Stimulated activated naive CD8-positive, alpha-beta T cell treated with anti-CD3 and anti-CD28 coated beads, Interleukin-15, Interleukin-2, amounts not matched to agents 100 ng/mL and 50 ng/mL, for 24 hours (primary cell): ENCODE measurements at regions not wholly inside any gene's neighbourhood (a gene's known extent, or its start where the extent isn't known, plus 50 kb on each side); places are given as distances from the start of the nearest gene placed in this dataset.

Experiments used
- H3K27ac Mint-ChIP-seq: one replicate; pipeline ENCODE4 v1.8.0; 2021; ENCODE audit warnings: mild to moderate bottlenecking, mixed read lengths
- H3K27me3 Mint-ChIP-seq: one replicate; pipeline ENCODE4 v1.8.0; 2021; ENCODE audit warnings: mixed read lengths
- H3K36me3 Mint-ChIP-seq: one replicate; pipeline ENCODE4 v1.8.0; 2021; ENCODE audit warnings: low read depth, mixed read lengths
- H3K4me1 Mint-ChIP-seq: one replicate; pipeline ENCODE4 v1.8.0; 2021; ENCODE audit warnings: low read depth, mixed read lengths
- H3K4me3 Mint-ChIP-seq: one replicate; pipeline ENCODE4 v1.8.0; 2021; ENCODE audit warnings: mild to moderate bottlenecking, mixed read lengths
- H3K9me3 Mint-ChIP-seq: one replicate; pipeline ENCODE4 v1.8.0; 2021; ENCODE audit warnings: mixed read lengths

GRCh38 chr10:70960783-70961570 lies 72.6 kb upstream of the PCBD1 start:
- Mint-ChIP-seq H3K9me3 (no peaks in the 10 kb centered on the region), H3K36me3 (no peaks in the 10 kb centered on the region), H3K27me3 (peaks cover 5% of the 10 kb centered on the region), H3K4me1 (no peaks in the 10 kb centered on the region), H3K4me3 (no peak overlapping the region), H3K27ac (no peak overlapping the region)

GRCh38 chr10:70962686-70963085 lies 74.3 kb upstream of the PCBD1 start:
- H3K4me3 Mint-ChIP-seq = no peak overlapping the region
- H3K36me3 Mint-ChIP-seq = no peaks in the 10 kb centered on the region
- H3K4me1 Mint-ChIP-seq = no peaks in the 10 kb centered on the region
- no peaks in the 10 kb centered on the region for H3K27me3 Mint-ChIP-seq
- no peak overlapping the region for H3K27ac Mint-ChIP-seq
- H3K9me3 Mint-ChIP-seq = no peaks in the 10 kb centered on the region

DNA sequence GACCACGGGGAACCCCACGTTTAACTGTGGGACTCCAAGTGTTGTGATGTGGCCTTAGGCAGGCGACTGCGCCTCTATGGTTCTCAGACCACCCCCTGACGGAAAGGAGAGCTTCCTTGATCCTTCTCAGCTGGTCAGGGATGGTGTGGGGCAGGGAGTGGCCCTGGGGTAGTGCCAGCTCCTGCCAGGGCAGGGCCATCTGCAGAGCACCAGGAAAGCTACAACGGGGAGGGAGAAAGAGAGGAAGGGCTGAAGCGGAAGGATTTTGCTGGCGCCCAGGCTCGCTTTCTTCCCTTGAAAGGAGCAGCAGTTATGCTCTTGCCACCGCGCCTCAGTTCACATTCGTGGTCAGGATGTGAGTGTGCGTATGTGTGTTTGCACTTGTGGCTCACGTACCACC lies 74.9 kb upstream of the PCBD1 start:
- H3K27me3 Mint-ChIP-seq = no peaks in the 10 kb centered on the region
- H3K9me3 Mint-ChIP-seq = no peaks in the 10 kb centered on the region
- H3K36me3 Mint-ChIP-seq = no peaks in the 10 kb centered on the region
- H3K4me1 Mint-ChIP-seq = no peaks in the 10 kb centered on the region
- H3K4me3 Mint-ChIP-seq = no peak overlapping the region
- H3K27ac Mint-ChIP-seq = no peak overlapping the region

DNA sequence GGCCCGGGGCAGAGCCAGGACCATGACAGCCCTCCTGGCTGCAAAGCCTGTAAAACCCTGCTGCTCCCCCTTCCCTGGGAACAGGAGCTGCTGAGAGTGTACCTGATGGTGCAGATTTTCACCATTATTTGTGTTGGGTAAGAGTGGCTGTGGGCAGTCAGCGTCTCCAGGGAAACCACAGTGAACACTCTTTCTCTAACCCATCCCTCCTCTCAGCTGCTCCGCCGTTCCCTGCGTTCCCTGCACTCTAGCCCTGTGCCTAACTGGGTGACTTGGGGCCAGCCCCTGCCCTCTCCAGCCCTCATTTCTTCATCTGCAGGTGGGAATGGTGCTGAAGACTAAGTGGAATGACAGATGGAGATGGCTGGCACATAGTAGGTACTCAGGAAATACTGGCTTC lies 75.9 kb upstream of the PCBD1 start:
- Mint-ChIP-seq H3K4me3 (no peak overlapping the region), H3K27me3 (no peaks in the 10 kb centered on the region), H3K36me3 (no peaks in the 10 kb centered on the region), H3K27ac (no peak overlapping the region), H3K4me1 (no peaks in the 10 kb centered on the region), H3K9me3 (no peaks in the 10 kb centered on the region)

DNA sequence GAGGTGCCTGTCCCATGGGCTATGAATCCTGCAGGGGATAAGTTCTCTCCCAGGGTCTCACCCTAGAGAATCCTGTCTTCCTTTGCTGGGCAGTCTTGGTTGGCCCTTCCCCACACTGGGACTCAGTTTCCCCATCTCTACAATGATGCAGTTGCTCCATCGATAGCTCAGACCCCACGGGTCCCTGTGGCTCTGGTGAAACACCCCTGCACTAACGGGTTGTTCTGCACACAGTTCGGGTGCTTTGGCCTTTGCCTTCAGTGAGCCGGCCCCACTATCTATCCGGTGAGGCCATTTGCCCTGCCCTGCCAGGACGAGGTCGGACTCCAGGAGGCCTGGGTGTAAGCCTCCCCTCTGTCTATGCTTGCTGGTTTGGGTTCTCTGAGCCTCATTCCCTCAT lies 76.5 kb upstream of the PCBD1 start:
- H3K4me3 Mint-ChIP-seq = no peak overlapping the region
- no peaks in the 10 kb centered on the region for H3K4me1 Mint-ChIP-seq
- H3K27ac Mint-ChIP-seq = no peak overlapping the region
- no peaks in the 10 kb centered on the region for H3K9me3 Mint-ChIP-seq
- H3K36me3 Mint-ChIP-seq = no peaks in the 10 kb centered on the region
- H3K27me3 Mint-ChIP-seq = no peaks in the 10 kb centered on the region

GRCh38 chr10:70965566-70965965 lies 77.2 kb upstream of the PCBD1 start:
- Mint-ChIP-seq H3K27ac (no peak overlapping the region), H3K4me1 (no peaks in the 10 kb centered on the region), H3K4me3 (no peak overlapping the region), H3K9me3 (no peaks in the 10 kb centered on the region), H3K36me3 (no peaks in the 10 kb centered on the region), H3K27me3 (peaks cover 4% of the 10 kb centered on the region)

DNA sequence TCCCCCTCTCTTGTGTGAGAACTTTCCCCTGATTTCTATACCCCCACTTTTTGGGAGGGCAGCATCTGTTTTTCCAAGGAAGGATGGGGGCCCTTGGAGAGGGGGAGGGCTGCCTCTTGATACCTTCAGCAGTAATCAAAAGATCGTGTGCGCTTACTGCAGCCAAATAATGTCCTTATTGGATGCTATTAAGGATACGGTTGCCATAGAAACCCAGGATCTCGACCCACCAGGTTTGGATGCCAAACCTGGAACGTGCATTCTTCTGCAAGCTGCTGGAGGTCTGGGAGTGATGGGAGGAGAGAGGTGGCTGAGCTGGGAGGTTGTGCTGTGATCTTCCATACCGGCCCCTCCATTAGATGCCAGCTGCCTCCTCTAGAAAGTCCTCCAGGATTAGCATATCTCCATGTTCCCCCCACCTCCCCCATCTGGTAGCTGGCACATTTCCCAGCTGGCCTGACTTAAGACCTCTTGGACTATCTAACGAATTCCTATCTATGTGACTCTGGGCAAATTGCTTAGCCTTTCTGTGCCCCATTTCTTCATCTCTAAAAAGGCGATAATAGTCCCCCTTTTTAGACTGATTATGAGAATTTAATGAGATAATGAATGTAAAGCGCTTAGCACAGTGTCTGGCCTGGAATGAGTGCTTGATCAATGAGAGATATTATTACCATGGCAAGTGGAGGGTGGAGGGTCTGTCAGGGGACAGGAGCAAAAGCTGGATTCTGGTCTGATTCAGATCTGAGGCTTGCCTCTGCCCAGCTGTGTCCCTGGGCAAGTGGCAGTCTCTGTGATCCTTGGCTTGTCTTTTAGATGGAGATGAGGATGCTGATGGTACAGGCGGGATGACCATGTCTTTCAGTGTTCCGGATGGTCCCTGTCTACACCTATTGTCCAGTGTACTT lies 78.5 kb upstream of the PCBD1 start:
- Mint-ChIP-seq H3K36me3 (no peaks in the 10 kb centered on the region), H3K4me3 (no peak overlapping the region), H3K27ac (no peak overlapping the region), H3K27me3 (peaks cover 11% of the 10 kb centered on the region), H3K4me1 (no peaks in the 10 kb centered on the region), H3K9me3 (peaks cover 4% of the 10 kb centered on the region)

DNA sequence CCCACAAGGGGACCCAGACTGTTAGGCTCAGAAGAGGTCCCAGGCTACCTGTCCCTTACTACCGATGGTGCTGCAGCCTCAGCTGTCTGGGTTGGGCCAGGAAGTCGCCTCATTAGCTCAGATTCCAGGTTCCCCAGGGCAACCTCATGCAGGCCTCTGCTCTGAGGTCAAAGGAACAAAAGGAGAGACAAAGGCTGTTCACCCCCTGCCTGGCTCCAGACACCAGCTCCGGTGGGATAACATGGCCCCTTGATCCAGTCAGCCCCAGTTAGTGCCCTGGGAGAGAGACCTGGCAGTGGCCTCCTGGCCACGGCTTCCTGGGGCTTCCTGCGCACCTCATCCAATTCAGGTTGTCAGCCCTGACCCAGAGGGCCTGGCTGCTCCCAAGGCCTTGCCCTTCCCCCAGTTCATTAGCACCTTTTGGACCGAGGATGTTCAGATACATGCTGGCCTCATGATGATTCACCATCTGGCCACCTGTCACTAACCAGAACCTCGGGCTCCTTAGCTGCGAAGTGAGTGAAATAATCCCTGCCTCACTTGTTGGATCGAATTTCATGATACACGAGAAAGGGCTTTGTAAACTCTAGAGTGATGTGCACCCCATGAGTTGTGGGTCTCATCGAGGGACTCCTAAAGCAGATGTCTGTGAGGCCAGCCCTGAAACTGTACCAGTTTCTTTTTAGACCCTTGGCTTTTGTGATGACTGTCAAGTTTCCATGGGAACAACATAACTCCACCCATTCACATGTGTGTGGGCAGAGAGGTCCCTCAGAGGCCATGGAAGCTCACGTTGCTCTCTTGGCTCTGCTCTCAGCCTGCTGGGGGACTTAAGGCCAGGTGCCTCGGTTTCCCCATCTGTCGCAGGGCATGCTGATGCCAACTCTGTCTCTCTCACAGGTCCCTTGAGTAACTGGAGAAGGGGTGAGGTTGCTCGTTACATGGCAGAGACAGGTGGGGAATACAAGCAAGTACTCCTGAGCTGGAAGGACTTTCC lies 79.5 kb upstream of the PCBD1 start:
- no peak overlapping the region for H3K4me3 Mint-ChIP-seq
- peaks cover 18% of the 10 kb centered on the region for H3K27me3 Mint-ChIP-seq

GRCh38 chr10:70969188-70969587 lies 80.8 kb upstream of the PCBD1 start:
- Mint-ChIP-seq H3K36me3 (no peaks in the 10 kb centered on the region), H3K27ac (no peak overlapping the region), H3K9me3 (peaks cover 8% of the 10 kb centered on the region), H3K4me1 (no peaks in the 10 kb centered on the region), H3K4me3 (no peak overlapping the region), H3K27me3 (peaks cover 28% of the 10 kb centered on the region)

More for the DNA sequence above, 79.5 kb upstream of the PCBD1 start:
- Mint-ChIP-seq H3K36me3 (no peaks in the 10 kb centered on the region), H3K27ac (no peak overlapping the region), H3K9me3 (peaks cover 8% of the 10 kb centered on the region), H3K4me1 (no peaks in the 10 kb centered on the region)

DNA sequence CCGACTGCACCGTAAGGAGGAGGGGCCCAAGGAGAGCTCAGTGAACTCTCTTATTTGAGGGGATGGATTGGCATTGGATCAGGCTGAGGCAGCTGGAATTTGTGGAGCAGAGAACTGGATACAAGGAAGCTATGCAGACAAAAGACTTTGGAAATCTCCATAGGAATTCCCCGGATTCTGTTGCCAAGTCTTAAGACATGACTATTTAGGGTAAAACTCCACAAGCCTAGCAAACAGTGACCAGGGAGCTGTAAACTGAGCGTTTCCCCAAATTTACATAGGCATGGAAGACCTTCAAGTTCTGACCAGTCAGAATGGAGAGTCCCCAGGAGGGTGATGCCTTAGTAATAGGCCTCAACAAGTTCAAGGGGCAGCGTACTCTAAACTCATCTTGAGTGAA lies 82.5 kb upstream of the PCBD1 start:
- peaks cover 8% of the 10 kb centered on the region for H3K9me3 Mint-ChIP-seq
- H3K27me3 Mint-ChIP-seq = peaks cover 29% of the 10 kb centered on the region
- H3K27ac Mint-ChIP-seq = no peak overlapping the region
- H3K4me1 Mint-ChIP-seq = no peaks in the 10 kb centered on the region
- H3K36me3 Mint-ChIP-seq = no peaks in the 10 kb centered on the region
- H3K4me3 Mint-ChIP-seq = no peak overlapping the region

DNA sequence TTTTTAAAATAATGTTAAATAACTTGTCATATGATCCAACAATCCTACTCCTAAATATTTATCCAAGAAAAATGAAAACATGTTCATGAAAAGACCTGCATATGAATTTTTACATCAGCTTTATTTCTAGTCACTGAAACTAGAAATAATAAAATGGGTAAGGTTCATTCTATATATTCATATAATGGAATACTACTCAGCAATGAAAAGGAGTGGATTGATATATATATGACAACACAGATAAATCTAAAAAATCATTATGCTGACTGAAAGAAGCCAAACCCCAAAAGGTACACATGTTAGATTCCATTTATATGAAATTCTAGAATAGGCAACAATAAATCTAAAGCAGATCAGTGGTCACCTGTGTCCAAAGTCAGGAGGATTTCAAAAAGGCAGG lies 84.9 kb upstream of the PCBD1 start:
- Mint-ChIP-seq H3K4me1 (no peaks in the 10 kb centered on the region), H3K4me3 (no peak overlapping the region), H3K27ac (no peak overlapping the region), H3K27me3 (peaks cover 33% of the 10 kb centered on the region), H3K36me3 (no peaks in the 10 kb centered on the region), H3K9me3 (peaks cover 8% of the 10 kb centered on the region)

GRCh38 chr10:70974351-70974901 lies 86.1 kb upstream of the PCBD1 start:
- Mint-ChIP-seq H3K4me1 (no peaks in the 10 kb centered on the region), H3K27ac (no peak overlapping the region), H3K9me3 (peaks cover 8% of the 10 kb centered on the region), H3K36me3 (no peaks in the 10 kb centered on the region), H3K27me3 (peaks cover 33% of the 10 kb centered on the region), H3K4me3 (no peak overlapping the region)

DNA sequence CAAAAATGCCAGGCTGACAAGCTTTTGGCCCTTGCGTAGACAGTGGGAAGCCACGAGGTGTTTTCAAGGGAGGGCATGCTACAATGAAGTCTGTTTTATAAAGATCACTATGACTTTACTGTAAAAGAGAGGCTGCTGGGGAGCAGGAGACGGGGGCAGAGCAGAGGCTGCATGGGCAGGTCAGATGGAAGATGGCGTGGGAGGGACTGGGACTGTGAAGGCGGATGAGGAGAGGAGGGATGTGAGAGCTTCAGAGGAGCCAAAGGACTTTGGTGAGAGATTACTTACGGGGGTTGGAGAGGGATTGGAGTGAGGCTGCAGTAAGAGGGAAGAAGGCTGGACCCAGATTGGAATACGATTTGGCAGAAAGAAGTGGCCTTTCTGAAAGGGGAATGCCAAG lies 86.6 kb upstream of the PCBD1 start:
- Mint-ChIP-seq H3K4me3 (no peak overlapping the region), H3K27me3 (peaks cover 33% of the 10 kb centered on the region), H3K9me3 (peaks cover 8% of the 10 kb centered on the region), H3K4me1 (no peaks in the 10 kb centered on the region), H3K36me3 (no peaks in the 10 kb centered on the region), H3K27ac (no peak overlapping the region)

- Mint-ChIP-seq H3K27ac (no peak overlapping the region), H3K27me3 (peaks cover 27% of the 10 kb centered on the region), H3K4me1 (no peaks in the 10 kb centered on the region)
Observed at GRCh38 chr10:70976063-70976695, 87.8 kb upstream of the PCBD1 start.

More at GRCh38 chr10:70976063-70976695, 87.8 kb upstream of the PCBD1 start:
- no peaks in the 10 kb centered on the region for H3K36me3 Mint-ChIP-seq
- H3K4me3 Mint-ChIP-seq = no peak overlapping the region
- H3K9me3 Mint-ChIP-seq = peaks cover 8% of the 10 kb centered on the region
